ENCODE measurements at regions not wholly inside any gene's neighbourhood (a gene's known extent, or its start where the extent isn't known, plus 50 kb on each side); places are given as distances from the start of the nearest gene placed in this dataset.

DNA sequence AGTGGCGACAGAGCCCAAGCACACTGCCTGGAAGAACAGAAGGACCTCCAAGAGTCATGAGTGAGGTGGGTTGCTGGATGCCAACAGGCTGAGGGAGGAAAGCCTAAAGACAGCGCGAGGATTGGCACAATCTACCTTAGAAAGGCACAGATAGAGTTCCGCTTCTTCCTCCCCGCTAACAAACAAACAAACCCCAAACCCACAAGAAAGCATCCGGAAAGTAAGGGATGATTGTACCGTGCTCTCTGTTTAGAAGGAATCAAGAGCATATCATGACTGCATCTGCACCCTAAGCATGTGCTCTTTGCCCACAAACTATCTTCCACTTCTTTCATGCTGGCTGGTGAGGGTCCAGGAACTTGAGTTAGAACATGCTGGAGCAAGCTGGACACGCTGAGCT lies 233.0 kb upstream of the KLF12 start:
- no peaks in the 10 kb centered on the region for H3K4me1 Mint-ChIP-seq (ENCODE audit: insufficient read depth, unreplicated experiment)
- H3K4me3 Mint-ChIP-seq (ENCODE audit: unreplicated experiment), result no peak overlapping the region
- ChIA-PET CTCF (no interaction called here), POLR2A (no interaction called here)
- no peaks in the 10 kb centered on the region for H3K36me3 Mint-ChIP-seq (ENCODE audit: insufficient read depth, unreplicated experiment)
- H3K9me3 Mint-ChIP-seq (ENCODE audit: unreplicated experiment), result peaks cover 8% of the 10 kb centered on the region
- H3K27me3 Mint-ChIP-seq (ENCODE audit: insufficient read depth, unreplicated experiment), result no peaks in the 10 kb centered on the region
- H3K27ac Mint-ChIP-seq (ENCODE audit: low read depth, unreplicated experiment), result no peak overlapping the region
- DNase-seq (ENCODE audit: unreplicated experiment), result no peak
- BruUV-seq (replicated peaks), result no TSS peak
- TF ChIP-seq, protein P1, sequence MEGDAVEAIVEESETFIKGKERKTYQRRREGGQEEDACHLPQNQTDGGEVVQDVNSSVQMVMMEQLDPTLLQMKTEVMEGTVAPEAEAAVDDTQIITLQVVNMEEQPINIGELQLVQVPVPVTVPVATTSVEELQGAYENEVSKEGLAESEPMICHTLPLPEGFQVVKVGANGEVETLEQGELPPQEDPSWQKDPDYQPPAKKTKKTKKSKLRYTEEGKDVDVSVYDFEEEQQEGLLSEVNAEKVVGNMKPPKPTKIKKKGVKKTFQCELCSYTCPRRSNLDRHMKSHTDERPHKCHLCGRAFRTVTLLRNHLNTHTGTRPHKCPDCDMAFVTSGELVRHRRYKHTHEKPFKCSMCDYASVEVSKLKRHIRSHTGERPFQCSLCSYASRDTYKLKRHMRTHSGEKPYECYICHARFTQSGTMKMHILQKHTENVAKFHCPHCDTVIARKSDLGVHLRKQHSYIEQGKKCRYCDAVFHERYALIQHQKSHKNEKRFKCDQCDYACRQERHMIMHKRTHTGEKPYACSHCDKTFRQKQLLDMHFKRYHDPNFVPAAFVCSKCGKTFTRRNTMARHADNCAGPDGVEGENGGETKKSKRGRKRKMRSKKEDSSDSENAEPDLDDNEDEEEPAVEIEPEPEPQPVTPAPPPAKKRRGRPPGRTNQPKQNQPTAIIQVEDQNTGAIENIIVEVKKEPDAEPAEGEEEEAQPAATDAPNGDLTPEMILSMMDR (IDR thresholded peaks at IDR 0.05; ENCODE audit: unreplicated experiment), result no peak
- intact Hi-C loops (cut with micrococcal nuclease), result no loop called here

DNA sequence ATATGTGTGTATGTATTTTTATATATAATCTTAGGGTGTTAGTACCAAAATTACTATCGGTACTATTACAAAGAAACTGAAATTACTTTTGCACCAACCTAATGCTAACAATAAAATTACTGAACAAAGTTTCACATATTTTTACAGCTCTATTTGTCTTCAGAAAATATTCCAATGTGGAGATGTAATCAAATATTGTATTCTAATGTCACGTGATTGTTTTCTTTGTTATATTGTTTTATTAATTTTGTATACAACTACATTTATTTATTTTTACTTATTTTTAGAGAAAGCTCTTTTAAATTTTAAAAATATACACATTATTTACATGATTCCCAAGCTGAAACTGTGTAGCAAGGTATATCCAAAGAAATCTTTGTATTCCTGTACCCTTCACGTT lies 227.1 kb upstream of the KLF12 start:
- no peaks in the 10 kb centered on the region for H3K36me3 Mint-ChIP-seq (ENCODE audit: insufficient read depth, unreplicated experiment)
- no peak for DNase-seq (ENCODE audit: unreplicated experiment)
- ChIA-PET POLR2A (no interaction called here), CTCF (no interaction called here)
- BruUV-seq (replicated peaks), result no TSS peak
- intact Hi-C loops (cut with micrococcal nuclease), result no loop called here
- no peaks in the 10 kb centered on the region for H3K27me3 Mint-ChIP-seq (ENCODE audit: insufficient read depth, unreplicated experiment)
- TF ChIP-seq, protein P1 (IDR thresholded peaks at IDR 0.05; ENCODE audit: unreplicated experiment), result no peak
- peaks cover 8% of the 10 kb centered on the region for H3K9me3 Mint-ChIP-seq (ENCODE audit: unreplicated experiment)
- H3K4me3 Mint-ChIP-seq (ENCODE audit: unreplicated experiment), result no peak overlapping the region
- H3K4me1 Mint-ChIP-seq (ENCODE audit: insufficient read depth, unreplicated experiment), result no peaks in the 10 kb centered on the region
- H3K27ac Mint-ChIP-seq (ENCODE audit: low read depth, unreplicated experiment), result no peak overlapping the region

DNA sequence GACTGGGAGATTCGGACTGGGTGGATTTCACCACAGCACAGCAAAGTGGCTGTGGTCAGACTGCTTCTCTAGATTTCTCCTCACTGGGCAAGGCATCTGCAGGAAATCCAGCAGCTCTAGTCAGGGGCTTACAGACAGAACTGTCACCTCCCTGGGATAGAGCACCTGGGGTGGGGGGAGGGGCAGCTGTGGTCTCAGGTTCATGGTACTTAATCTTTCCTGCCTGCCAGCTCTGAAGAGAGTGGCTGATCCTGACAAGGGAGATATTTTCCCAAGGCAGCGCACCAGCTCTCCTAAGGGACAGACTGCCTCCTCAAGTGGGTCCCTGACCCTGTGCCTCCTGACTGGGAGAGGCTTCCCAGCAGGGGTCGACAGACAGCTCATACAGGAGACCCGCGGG lies 212.8 kb upstream of the KLF12 start:
- TF ChIP-seq, protein P1 (IDR thresholded peaks at IDR 0.05; ENCODE audit: unreplicated experiment), result no peak
- POLR2A ChIA-PET, result no interaction called here

DNA sequence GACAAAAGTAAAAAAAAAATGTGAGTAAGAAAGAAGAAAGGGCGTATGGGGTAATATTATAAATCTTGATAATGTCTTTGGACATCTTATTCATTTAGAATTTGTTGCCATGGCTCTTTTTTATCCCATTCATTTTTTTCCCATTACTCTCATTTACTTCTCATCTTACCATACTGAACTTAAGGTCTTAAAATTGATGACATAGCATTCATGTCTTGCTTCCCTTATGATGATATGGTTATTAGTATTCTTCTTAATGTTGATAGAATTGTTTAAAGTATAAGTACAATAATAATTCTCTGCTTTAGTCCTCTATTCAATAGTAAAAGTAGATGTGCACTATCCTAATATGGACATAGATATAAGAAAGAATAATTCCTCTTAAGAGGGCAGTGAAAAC lies 204.1 kb upstream of the KLF12 start:
- Mint-ChIP-seq H3K27me3 (ENCODE audit: insufficient read depth, unreplicated experiment) (no peaks in the 10 kb centered on the region), H3K4me1 (ENCODE audit: insufficient read depth, unreplicated experiment) (no peaks in the 10 kb centered on the region), H3K9me3 (ENCODE audit: unreplicated experiment) (no peaks in the 10 kb centered on the region), H3K27ac (ENCODE audit: low read depth, unreplicated experiment) (no peak overlapping the region), H3K36me3 (ENCODE audit: insufficient read depth, unreplicated experiment) (no peaks in the 10 kb centered on the region), H3K4me3 (ENCODE audit: unreplicated experiment) (no peak overlapping the region)
- intact Hi-C loops (cut with micrococcal nuclease), result no loop called here
- DNase-seq (ENCODE audit: unreplicated experiment), result no peak
- TF ChIP-seq, protein P1 (IDR thresholded peaks at IDR 0.05; ENCODE audit: unreplicated experiment), result no peak
- CTCF ChIA-PET, result no interaction called here
- POLR2A ChIA-PET, result no interaction called here
- BruUV-seq (replicated peaks), result no TSS peak

More for the DNA sequence above, 212.8 kb upstream of the KLF12 start:
- no peaks in the 10 kb centered on the region for H3K9me3 Mint-ChIP-seq (ENCODE audit: unreplicated experiment)
- no peaks in the 10 kb centered on the region for H3K27me3 Mint-ChIP-seq (ENCODE audit: insufficient read depth, unreplicated experiment)
- no peak overlapping the region for H3K4me3 Mint-ChIP-seq (ENCODE audit: unreplicated experiment)
- no TSS peak for BruUV-seq (replicated peaks)
- DNase-seq (ENCODE audit: unreplicated experiment), result no peak
- H3K4me1 Mint-ChIP-seq (ENCODE audit: insufficient read depth, unreplicated experiment), result no peaks in the 10 kb centered on the region
- intact Hi-C loops (cut with micrococcal nuclease), result no loop called here
- no peak overlapping the region for H3K27ac Mint-ChIP-seq (ENCODE audit: low read depth, unreplicated experiment)
- CTCF ChIA-PET, result interaction anchor here (0.6 to 0.7 kb wide), 2 partner anchors 206 to 873 kb away, joined by 3 to 5 read pairs; no protein-coding TSS in a partner anchor
- no peaks in the 10 kb centered on the region for H3K36me3 Mint-ChIP-seq (ENCODE audit: insufficient read depth, unreplicated experiment)
